Neutrophil (primary cell): ENCODE measurements at regions not wholly inside any gene's neighbourhood (a gene's known extent, or its start where the extent isn't known, plus 50 kb on each side); places are given as distances from the start of the nearest gene placed in this dataset.

Experiments
- H3K27ac ChIP-seq: fragments of 200-600 bp; sonication (generic); 2 replicates; pipeline ENCODE4 v1.5.1; 2016; ENCODE audit warnings: mild to moderate bottlenecking, moderate library complexity
- H3K27me3 ChIP-seq: fragments of 200-600 bp; sonication (generic); 2 replicates; pipeline ENCODE4 v1.6.0; 2016; ENCODE audit warnings: mild to moderate bottlenecking
- H3K36me3 ChIP-seq: fragments of 200-600 bp; sonication (generic); 2 replicates; pipeline ENCODE4 v1.5.1; 2017
- H3K4me1 ChIP-seq, 2 experiments: fragments of 200-600 bp in 1 of 2; sonication (generic) in 1 of 2; 1 replicate in 1 of 2; 2 replicates in 1 of 2; pipeline versions ENCODE4 v1.5.1 to v1.6.1; 2013 to 2016; ENCODE audit warnings: low read depth in 1 of 2, low read length in 1 of 2, mild to moderate bottlenecking in 1 of 2, moderate library complexity in 1 of 2; ENCODE audit not compliant: control insufficient read depth in 1 of 2, insufficient read depth in 1 of 2
- H3K4me3 ChIP-seq, 2 experiments: fragments of 200-600 bp in 1 of 2; sonication (generic) in 1 of 2; 1 replicate in 1 of 2; 2 replicates in 1 of 2; pipeline ENCODE4 v1.5.1; 2013 to 2016; ENCODE audit warnings: low read depth in 1 of 2, low read length in 1 of 2, mild to moderate bottlenecking in 1 of 2, moderate library complexity in 1 of 2
- H3K9me3 ChIP-seq: fragments of 200-600 bp; sonication (generic); 2 replicates; pipeline ENCODE4 v1.5.1; 2016
- CTCF ChIP-seq: fragments of 200-600 bp; sonication (generic); IDR thresholded peaks from 2 replicates; pipeline ENCODE4 v1.5.1; 2016; ENCODE audit warnings: antibody characterized with exemption

DNA sequence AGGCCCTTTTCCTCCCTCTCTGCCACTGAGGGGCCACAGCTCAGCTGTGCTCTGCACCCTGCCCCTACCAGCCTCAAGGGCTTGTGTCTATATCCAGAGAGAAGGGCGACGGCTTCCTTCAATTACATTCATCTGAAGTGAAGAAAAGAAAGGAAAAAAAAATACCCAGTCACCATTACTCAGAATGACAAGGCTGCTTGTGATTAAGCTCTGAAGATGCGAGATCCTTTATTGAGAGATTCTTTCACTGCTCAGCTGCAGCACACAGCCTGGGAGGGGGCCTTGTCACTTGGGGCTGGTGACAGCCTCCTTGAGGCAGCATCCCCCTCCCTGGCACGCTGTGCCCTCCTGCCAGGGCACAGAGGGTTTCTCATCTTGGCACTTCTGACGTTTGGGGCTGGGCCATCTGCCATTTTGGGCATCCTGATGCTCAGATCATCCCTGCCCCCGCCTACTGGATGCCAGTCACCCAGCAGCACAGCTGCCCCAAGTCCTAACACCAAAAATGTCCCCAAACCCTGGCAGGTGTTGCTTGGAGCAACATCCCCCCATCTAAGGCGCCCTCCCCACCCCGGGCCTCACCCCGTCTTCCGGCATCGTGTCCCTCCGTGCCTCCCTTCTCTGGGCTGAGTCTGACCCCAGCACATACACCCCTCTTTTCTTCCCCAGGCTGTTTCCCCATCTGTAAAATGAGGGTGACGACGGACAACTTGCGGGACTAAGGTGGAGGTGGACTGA, 1394.7 kb downstream of the BRD1 start:
- Histone ChIP-seq H3K36me3 (no peaks in the 10 kb centered on the region), H3K4me3 (no peak overlapping the region), H3K27ac (no peak overlapping the region), H3K9me3 (no peaks in the 10 kb centered on the region), H3K4me1 (no peaks in the 10 kb centered on the region), H3K27me3 (no peaks in the 10 kb centered on the region)
- no peak for TF ChIP-seq CTCF

GRCh38 chr22:48431536-48432315, 1395.9 kb downstream of the BRD1 start:
- Histone ChIP-seq H3K27ac (no peak overlapping the region), H3K9me3 (no peaks in the 10 kb centered on the region), H3K27me3 (no peaks in the 10 kb centered on the region), H3K4me3 (no peak overlapping the region), H3K36me3 (no peaks in the 10 kb centered on the region), H3K4me1 (no peaks in the 10 kb centered on the region)
- TF ChIP-seq CTCF, result no peak

DNA sequence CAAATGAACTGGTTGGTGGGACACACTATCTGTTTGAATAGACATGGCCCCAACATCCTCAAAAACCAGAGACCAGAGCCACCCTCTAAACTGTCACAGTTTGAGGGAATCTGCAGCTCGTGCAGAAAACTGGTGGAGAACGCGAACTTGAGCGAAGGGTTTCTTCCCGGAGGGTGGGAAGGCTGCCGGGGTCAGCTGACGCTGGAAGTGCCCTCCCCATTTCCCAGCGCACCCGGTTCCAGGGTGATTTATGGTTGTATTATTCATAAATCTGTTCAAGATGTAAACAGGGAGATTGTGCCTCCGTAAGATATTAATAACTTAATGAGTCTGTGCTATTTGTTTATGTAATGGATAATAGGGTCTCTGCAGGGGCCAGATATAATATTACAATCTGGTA, 1396.7 kb downstream of the BRD1 start:
- no peaks in the 10 kb centered on the region for H3K9me3 ChIP-seq
- no peak for TF ChIP-seq CTCF
- H3K27ac ChIP-seq, result no peak overlapping the region
- no peaks in the 10 kb centered on the region for H3K27me3 ChIP-seq
- H3K4me3 ChIP-seq, result no peak overlapping the region
- H3K4me1 ChIP-seq, result no peaks in the 10 kb centered on the region
- no peaks in the 10 kb centered on the region for H3K36me3 ChIP-seq

GRCh38 chr22:48429446-48430020, 1398.1 kb downstream of the BRD1 start:
- no peak overlapping the region for H3K4me3 ChIP-seq
- no peaks in the 10 kb centered on the region for H3K9me3 ChIP-seq
- no peak for TF ChIP-seq CTCF
- no peaks in the 10 kb centered on the region for H3K4me1 ChIP-seq
- H3K27ac ChIP-seq, result no peak overlapping the region
- H3K36me3 ChIP-seq, result no peaks in the 10 kb centered on the region
- H3K27me3 ChIP-seq, result no peaks in the 10 kb centered on the region

DNA sequence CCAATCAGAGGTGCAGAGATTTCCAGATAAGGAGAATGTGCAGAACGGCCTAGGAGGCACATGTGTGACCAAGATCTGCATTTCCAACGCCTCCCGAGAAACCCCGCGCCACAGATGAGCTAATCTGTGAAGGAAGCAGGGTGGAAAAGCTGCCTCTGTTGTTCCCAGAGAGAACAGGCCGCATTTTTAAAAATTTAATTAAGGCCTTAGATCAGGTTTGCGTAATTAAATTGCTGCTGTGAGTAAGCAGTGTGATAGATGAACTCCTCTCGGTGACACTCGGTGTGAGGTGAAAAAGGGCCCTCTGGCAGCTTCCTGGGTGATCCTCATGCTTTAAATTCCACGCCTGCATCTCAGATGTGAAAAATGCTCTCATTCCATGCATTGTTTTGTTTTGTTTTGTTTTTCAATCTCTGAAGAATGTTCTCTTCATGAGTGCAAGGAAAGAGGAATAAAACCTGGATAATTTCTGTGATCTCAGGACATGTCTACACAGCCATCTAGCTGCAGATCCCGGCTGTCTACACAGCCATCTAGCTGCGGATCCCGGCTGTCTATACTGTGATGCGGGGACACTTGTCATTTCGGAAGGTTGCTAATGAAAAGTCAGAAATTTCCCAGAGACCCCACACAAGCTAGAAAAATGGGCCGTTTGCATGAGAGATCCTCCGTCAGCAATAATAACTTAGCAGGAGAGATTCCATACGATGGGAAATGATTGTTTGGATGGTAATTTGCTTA, 1398.9 kb downstream of the BRD1 start:
- no peak overlapping the region for H3K27ac ChIP-seq
- no peak for TF ChIP-seq CTCF
- no peaks in the 10 kb centered on the region for H3K27me3 ChIP-seq
- no peaks in the 10 kb centered on the region for H3K9me3 ChIP-seq
- H3K36me3 ChIP-seq, result no peaks in the 10 kb centered on the region
- no peak overlapping the region for H3K4me3 ChIP-seq
- no peaks in the 10 kb centered on the region for H3K4me1 ChIP-seq
